PC-3 (cell line): ENCODE measurements at regions not wholly inside any gene's neighbourhood (a gene's known extent, or its start where the extent isn't known, plus 50 kb on each side); places are given as distances from the start of the nearest gene placed in this dataset.

Experiments used
- EZH2 ChIP-seq: fragments of 300-600 bp; sonication (generic); IDR thresholded peaks from one replicate; pipeline ENCODE4 v1.6.1; 2017; ENCODE audit warnings: antibody characterized with exemption, mild to moderate bottlenecking, low read length; ENCODE audit not compliant: unreplicated experiment
- EZH2phosphoT487 ChIP-seq: fragments of 300-600 bp; sonication (generic); IDR thresholded peaks from 2 replicates; pipeline ENCODE4 v1.6.1; 2018; ENCODE audit warnings: mild to moderate bottlenecking, antibody characterized with exemption, low read length, borderline replicate concordance
- TF ChIP-seq, protein P1 (sequence below): fragments of 300-600 bp; sonication (generic); conservative IDR thresholded peaks from 2 replicates; pipeline ENCODE4 v1.5.1; 2017; ENCODE audit warnings: antibody characterized with exemption, low read depth, mild to moderate bottlenecking, low read length

DNA sequence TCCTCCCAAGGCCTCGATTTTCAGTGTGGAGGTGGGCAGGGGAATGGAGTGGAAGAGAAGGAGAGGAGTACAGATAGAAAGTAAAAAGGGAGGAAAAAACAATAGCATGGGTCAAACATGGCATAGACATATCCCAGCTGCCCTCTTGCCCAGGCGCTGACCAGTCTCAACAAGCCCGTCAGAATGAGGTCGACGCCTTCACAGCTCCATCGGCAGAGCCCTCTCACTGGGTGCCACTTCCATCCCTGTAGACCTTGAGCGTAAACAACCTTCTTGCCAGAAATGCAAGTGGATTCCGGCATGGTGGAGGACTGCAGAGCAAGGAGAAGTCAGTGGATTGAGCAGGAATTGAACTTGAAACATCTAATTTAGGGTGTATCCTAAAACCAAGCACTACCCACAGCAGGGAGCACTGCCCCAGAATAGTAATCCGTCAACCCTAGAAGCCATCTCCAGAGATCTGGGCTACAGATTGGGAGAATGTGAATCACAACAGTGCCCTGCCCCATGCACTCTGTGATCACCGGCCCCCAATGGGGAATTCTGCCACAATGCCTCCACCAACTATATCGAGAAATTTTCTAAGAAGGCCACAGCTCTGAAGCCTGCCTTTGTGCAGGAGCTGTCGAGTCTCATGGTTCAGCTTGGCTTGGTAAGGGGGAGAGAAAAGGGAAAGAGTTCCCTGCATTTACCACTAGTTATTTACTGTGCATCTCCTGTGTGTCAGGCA, 190.1 kb downstream of the UACA start:
- TF ChIP-seq, protein P1, sequence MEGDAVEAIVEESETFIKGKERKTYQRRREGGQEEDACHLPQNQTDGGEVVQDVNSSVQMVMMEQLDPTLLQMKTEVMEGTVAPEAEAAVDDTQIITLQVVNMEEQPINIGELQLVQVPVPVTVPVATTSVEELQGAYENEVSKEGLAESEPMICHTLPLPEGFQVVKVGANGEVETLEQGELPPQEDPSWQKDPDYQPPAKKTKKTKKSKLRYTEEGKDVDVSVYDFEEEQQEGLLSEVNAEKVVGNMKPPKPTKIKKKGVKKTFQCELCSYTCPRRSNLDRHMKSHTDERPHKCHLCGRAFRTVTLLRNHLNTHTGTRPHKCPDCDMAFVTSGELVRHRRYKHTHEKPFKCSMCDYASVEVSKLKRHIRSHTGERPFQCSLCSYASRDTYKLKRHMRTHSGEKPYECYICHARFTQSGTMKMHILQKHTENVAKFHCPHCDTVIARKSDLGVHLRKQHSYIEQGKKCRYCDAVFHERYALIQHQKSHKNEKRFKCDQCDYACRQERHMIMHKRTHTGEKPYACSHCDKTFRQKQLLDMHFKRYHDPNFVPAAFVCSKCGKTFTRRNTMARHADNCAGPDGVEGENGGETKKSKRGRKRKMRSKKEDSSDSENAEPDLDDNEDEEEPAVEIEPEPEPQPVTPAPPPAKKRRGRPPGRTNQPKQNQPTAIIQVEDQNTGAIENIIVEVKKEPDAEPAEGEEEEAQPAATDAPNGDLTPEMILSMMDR, result no peak
- TF ChIP-seq EZH2phosphoT487 (no peak), EZH2 (no peak)
